ENCODE measurements at regions not wholly inside any gene's neighbourhood (a gene's known extent, or its start where the extent isn't known, plus 50 kb on each side); places are given as distances from the start of the nearest gene placed in this dataset.

DNA sequence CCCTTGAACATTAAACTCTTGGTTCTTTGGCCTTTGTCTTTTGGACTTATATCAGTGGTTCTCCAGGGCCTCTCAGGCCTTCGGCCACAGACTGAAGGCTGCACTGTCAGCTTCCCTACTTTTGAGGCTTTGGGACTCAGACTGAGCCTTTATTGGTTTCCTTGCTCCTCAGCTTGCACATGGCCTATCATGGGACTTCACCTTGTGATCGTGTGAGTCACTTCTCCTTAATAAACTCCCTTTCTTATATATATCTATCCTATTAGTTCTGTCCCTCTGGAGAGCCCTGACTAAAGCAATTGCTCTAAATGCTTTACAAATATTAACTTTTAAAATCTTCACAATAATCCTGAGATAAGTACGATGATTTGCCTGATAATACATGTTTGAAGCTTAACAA, 353.6 kb upstream of the TRIB2 start:
- no peaks in the 10 kb centered on the region for H3K36me3 ChIP-seq (ENCODE audit: control insufficient read depth, insufficient read depth, low read length)
- no peak for DNase-seq (ENCODE audit: low read depth, low spot score)
- no peak overlapping the region for H3K4me3 ChIP-seq (ENCODE audit: low read length)
- no peak overlapping the region for H3K27ac ChIP-seq (ENCODE audit: low read length)
- H3K4me1 ChIP-seq (ENCODE audit: control insufficient read depth, insufficient read depth, low read length) = no peaks in the 10 kb centered on the region
- no peaks in the 10 kb centered on the region for H3K9me3 ChIP-seq (ENCODE audit: control insufficient read depth, insufficient read depth, low read length)
- H3K27me3 ChIP-seq (ENCODE audit: control insufficient read depth, insufficient read depth, low read length) = no peaks in the 10 kb centered on the region
- no CpG with 5 or more reads among the region's 3 CpGs for WGBS (ENCODE audit: insufficient coverage, insufficient read length)

DNA sequence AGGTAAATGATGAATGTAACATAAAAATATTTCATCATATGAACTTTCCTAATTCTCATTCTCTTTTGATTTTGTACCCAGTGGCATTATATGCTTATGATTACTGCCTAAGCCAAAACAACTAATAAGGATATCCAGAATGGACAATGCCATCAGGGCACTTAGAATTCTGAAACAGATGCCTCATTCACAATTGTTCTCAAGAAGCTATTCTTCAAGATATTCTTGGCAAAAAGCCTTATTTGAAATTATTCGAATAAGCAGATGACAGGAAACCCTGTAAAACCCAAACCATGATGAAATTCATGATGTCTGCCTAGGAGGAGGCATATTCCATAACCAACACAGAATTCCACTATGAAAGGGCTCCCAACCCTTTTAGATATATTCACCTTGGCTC, 353.2 kb upstream of the TRIB2 start:
- Histone ChIP-seq H3K27ac (ENCODE audit: low read length) (no peak overlapping the region), H3K27me3 (ENCODE audit: control insufficient read depth, insufficient read depth, low read length) (no peaks in the 10 kb centered on the region), H3K4me3 (ENCODE audit: low read length) (no peak overlapping the region), H3K4me1 (ENCODE audit: control insufficient read depth, insufficient read depth, low read length) (no peaks in the 10 kb centered on the region), H3K36me3 (ENCODE audit: control insufficient read depth, insufficient read depth, low read length) (no peaks in the 10 kb centered on the region), H3K9me3 (ENCODE audit: control insufficient read depth, insufficient read depth, low read length) (no peaks in the 10 kb centered on the region)
- DNase-seq (ENCODE audit: low read depth, low spot score) = no peak
- WGBS (ENCODE audit: insufficient coverage, insufficient read length) = no CpG with 5 or more reads among the region's 1 CpG

- H3K4me3 ChIP-seq (ENCODE audit: low read length) = no peak overlapping the region
- H3K36me3 ChIP-seq (ENCODE audit: control insufficient read depth, insufficient read depth, low read length) = no peaks in the 10 kb centered on the region
- no peaks in the 10 kb centered on the region for H3K9me3 ChIP-seq (ENCODE audit: control insufficient read depth, insufficient read depth, low read length)
- H3K27ac ChIP-seq (ENCODE audit: low read length) = no peak overlapping the region
- no peak for DNase-seq (ENCODE audit: low read depth, low spot score)
- no peaks in the 10 kb centered on the region for H3K4me1 ChIP-seq (ENCODE audit: control insufficient read depth, insufficient read depth, low read length)
- H3K27me3 ChIP-seq (ENCODE audit: control insufficient read depth, insufficient read depth, low read length) = no peaks in the 10 kb centered on the region
- WGBS (ENCODE audit: insufficient coverage, insufficient read length) = no CpG with 5 or more reads among the region's 3 CpGs
Measured at GRCh38 chr2:12369566-12369965, 347.2 kb upstream of the TRIB2 start.

DNA sequence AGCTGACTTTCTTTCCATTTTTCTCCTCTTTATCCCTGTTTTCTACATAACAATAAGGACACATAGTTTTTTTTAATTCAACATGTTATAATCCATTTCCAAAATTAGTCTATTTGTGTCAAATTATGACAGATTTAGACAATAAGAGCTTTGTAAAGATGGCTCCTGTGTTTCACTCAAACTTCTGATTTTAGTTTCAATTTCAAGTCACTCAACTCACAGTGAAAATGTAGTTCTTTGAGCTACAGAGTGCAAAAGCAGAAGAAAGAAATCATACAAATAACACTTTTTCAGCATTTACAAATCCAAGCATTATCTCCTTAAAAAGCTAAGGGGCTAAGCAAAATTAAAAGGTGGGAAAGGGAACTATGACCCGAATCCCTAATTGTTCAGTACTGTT, 340.7 kb upstream of the TRIB2 start:
- Histone ChIP-seq H3K36me3 (ENCODE audit: control insufficient read depth, insufficient read depth, low read length) (no peaks in the 10 kb centered on the region), H3K27me3 (ENCODE audit: control insufficient read depth, insufficient read depth, low read length) (no peaks in the 10 kb centered on the region), H3K9me3 (ENCODE audit: control insufficient read depth, insufficient read depth, low read length) (no peaks in the 10 kb centered on the region; the same call in 1 of the 2 replicates), H3K4me1 (ENCODE audit: control insufficient read depth, insufficient read depth, low read length) (peaks cover 1% of the 10 kb centered on the region; the same call in 1 of the 2 replicates), H3K4me3 (ENCODE audit: low read length) (no peak overlapping the region), H3K27ac (ENCODE audit: low read length) (no peak overlapping the region)
- WGBS (ENCODE audit: insufficient coverage, insufficient read length) = no CpG with 5 or more reads among the region's 1 CpG
- DNase-seq (ENCODE audit: low read depth, low spot score) = no peak

DNA sequence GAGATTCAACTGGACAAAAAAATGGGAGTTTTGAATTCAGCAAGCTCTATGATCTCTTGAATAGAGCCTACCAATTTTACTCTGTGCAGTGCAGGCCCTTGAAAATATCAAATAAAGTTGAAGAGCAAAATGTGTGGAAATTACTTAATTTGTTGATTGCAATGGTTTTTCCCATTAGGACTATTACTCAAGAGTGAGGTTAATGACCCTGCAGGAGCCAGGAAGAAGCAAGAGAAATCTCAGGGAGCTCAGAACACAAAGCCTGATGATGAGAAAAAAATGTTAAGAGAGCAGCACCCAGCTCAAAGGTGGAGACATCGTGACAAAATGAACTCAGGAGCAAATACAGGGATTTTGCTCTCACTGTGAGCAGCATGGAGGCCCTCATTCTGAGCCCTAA, 337.6 kb upstream of the TRIB2 start:
- Histone ChIP-seq H3K36me3 (ENCODE audit: control insufficient read depth, insufficient read depth, low read length) (no peaks in the 10 kb centered on the region), H3K27me3 (ENCODE audit: control insufficient read depth, insufficient read depth, low read length) (no peaks in the 10 kb centered on the region), H3K4me1 (ENCODE audit: control insufficient read depth, insufficient read depth, low read length) (peaks cover 3% of the 10 kb centered on the region; the same call in 1 of the 2 replicates), H3K4me3 (ENCODE audit: low read length) (no peak overlapping the region), H3K9me3 (ENCODE audit: control insufficient read depth, insufficient read depth, low read length) (no peaks in the 10 kb centered on the region; the same call in 1 of the 2 replicates), H3K27ac (ENCODE audit: low read length) (no peak overlapping the region)
- no peak for DNase-seq (ENCODE audit: low read depth, low spot score)
- WGBS (ENCODE audit: insufficient coverage, insufficient read length) = no CpG with 5 or more reads among the region's 1 CpG

- Histone ChIP-seq H3K9me3 (ENCODE audit: control insufficient read depth, insufficient read depth, low read length) (no peaks in the 10 kb centered on the region; the same call in 1 of the 2 replicates), H3K27ac (ENCODE audit: low read length) (no peak overlapping the region), H3K27me3 (ENCODE audit: control insufficient read depth, insufficient read depth, low read length) (no peaks in the 10 kb centered on the region), H3K36me3 (ENCODE audit: control insufficient read depth, insufficient read depth, low read length) (no peaks in the 10 kb centered on the region), H3K4me1 (ENCODE audit: control insufficient read depth, insufficient read depth, low read length) (peaks cover 2% of the 10 kb centered on the region; the same call in 1 of the 2 replicates), H3K4me3 (ENCODE audit: low read length) (no peak overlapping the region)
- WGBS (ENCODE audit: insufficient coverage, insufficient read length) = no CpG with 5 or more reads among the region's 2 CpGs
- DNase-seq (ENCODE audit: low read depth, low spot score) = peak; percentile 25
Measured at GRCh38 chr2:12381543-12382325, 335.0 kb upstream of the TRIB2 start.

DNA sequence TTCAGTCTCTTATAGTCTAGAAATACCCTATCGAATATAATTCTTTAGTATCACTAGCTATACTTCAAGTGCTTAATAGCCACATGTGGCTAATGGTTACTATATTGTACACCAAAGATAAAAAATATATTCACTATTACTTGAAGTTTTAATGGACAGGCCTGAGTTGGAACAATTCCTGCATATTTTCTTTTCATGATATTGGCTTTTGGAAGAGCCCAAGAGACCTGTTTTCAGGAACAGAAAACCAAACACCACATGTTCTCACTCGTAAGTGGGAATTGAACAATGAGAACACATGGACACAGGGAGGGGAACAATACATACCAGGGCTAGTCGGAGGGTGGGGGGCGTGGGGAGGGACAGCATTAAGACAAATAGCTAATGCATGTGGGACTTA, 334.4 kb upstream of the TRIB2 start:
- WGBS (ENCODE audit: insufficient coverage, insufficient read length) = no CpG with 5 or more reads among the region's 4 CpGs
- DNase-seq (ENCODE audit: low read depth, low spot score) = no peak
- Histone ChIP-seq H3K27me3 (ENCODE audit: control insufficient read depth, insufficient read depth, low read length) (no peaks in the 10 kb centered on the region), H3K4me1 (ENCODE audit: control insufficient read depth, insufficient read depth, low read length) (peaks cover 1% of the 10 kb centered on the region; the same call in 1 of the 2 replicates), H3K4me3 (ENCODE audit: low read length) (no peak overlapping the region), H3K27ac (ENCODE audit: low read length) (no peak overlapping the region), H3K9me3 (ENCODE audit: control insufficient read depth, insufficient read depth, low read length) (no peaks in the 10 kb centered on the region; the same call in 1 of the 2 replicates), H3K36me3 (ENCODE audit: control insufficient read depth, insufficient read depth, low read length) (no peaks in the 10 kb centered on the region)

GRCh38 chr2:12389344-12390045, 327.2 kb upstream of the TRIB2 start:
- Histone ChIP-seq H3K4me3 (ENCODE audit: low read length) (no peak overlapping the region), H3K9me3 (ENCODE audit: control insufficient read depth, insufficient read depth, low read length) (no peaks in the 10 kb centered on the region), H3K36me3 (ENCODE audit: control insufficient read depth, insufficient read depth, low read length) (no peaks in the 10 kb centered on the region), H3K27me3 (ENCODE audit: control insufficient read depth, insufficient read depth, low read length) (no peaks in the 10 kb centered on the region; the same call in 1 of the 2 replicates), H3K4me1 (ENCODE audit: control insufficient read depth, insufficient read depth, low read length) (no peaks in the 10 kb centered on the region; the same call in 1 of the 2 replicates), H3K27ac (ENCODE audit: low read length) (no peak overlapping the region)
- no CpG with 5 or more reads among the region's 9 CpGs for WGBS (ENCODE audit: insufficient coverage, insufficient read length)
- DNase-seq (ENCODE audit: low read depth, low spot score) = no peak

DNA sequence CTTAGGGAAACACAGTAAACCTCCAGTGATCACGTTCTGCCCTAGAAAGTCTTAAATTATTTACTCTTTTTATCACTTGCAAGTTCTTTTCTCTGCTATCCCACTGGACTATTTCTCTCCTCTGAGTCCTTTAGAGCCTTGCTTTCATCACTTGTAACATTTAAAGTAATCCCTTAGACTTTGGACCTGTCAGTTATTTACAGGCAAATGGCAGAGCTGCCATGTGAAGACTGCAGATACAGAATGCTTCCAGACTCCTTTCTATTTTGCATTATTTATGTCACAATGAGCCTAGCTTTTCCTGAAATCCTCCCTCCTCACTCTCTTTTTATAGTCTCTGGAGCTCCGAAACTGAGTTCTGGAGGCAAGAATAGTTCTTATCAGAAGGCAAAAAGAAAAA, 325.6 kb upstream of the TRIB2 start:
- no peak overlapping the region for H3K4me3 ChIP-seq (ENCODE audit: low read length)
- DNase-seq (ENCODE audit: low read depth, low spot score) = no peak
- WGBS (ENCODE audit: insufficient coverage, insufficient read length) = no CpG with 5 or more reads among the region's 2 CpGs
- H3K27me3 ChIP-seq (ENCODE audit: control insufficient read depth, insufficient read depth, low read length) = no peaks in the 10 kb centered on the region; the same call in 1 of the 2 replicates
- H3K27ac ChIP-seq (ENCODE audit: low read length) = no peak overlapping the region
- H3K4me1 ChIP-seq (ENCODE audit: control insufficient read depth, insufficient read depth, low read length) = no peaks in the 10 kb centered on the region; the same call in 1 of the 2 replicates
- H3K9me3 ChIP-seq (ENCODE audit: control insufficient read depth, insufficient read depth, low read length) = no peaks in the 10 kb centered on the region
- H3K36me3 ChIP-seq (ENCODE audit: control insufficient read depth, insufficient read depth, low read length) = no peaks in the 10 kb centered on the region

DNA sequence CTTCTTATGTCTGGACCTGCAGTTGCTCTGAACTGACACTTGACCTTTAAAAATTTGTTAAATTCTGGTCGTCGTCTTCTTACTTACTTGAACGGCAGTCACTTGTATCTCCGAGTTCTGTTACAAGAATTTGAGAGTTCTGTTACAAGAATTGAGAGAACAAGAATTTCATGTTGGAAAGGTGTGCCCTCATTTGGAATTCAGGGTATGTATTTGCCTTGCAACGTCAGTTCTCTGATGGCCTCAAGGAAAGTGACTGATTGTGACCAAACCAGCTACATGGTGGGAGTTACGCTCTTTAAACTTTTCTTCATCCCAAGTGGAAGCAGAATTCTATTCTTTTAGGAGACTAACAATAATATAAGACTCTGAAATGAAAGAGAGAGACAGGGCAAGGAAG, 320.0 kb upstream of the TRIB2 start:
- Histone ChIP-seq H3K4me3 (ENCODE audit: low read length) (no peak overlapping the region), H3K9me3 (ENCODE audit: control insufficient read depth, insufficient read depth, low read length) (no peaks in the 10 kb centered on the region; the same call in 1 of the 2 replicates), H3K4me1 (ENCODE audit: control insufficient read depth, insufficient read depth, low read length) (no peaks in the 10 kb centered on the region), H3K27ac (ENCODE audit: low read length) (no peak overlapping the region), H3K36me3 (ENCODE audit: control insufficient read depth, insufficient read depth, low read length) (no peaks in the 10 kb centered on the region), H3K27me3 (ENCODE audit: control insufficient read depth, insufficient read depth, low read length) (no peaks in the 10 kb centered on the region; the same call in 1 of the 2 replicates)
- WGBS (ENCODE audit: insufficient coverage, insufficient read length) = no CpG with 5 or more reads among the region's 6 CpGs
- DNase-seq (ENCODE audit: low read depth, low spot score) = no peak

Measured in iPS DF 6.9 (cell line).